Right lobe of liver (tissue), 6 donors: ENCODE measurements at regions not wholly inside any gene's neighbourhood (a gene's known extent, or its start where the extent isn't known, plus 50 kb on each side); places are given as distances from the start of the nearest gene placed in this dataset.

Source experiments
- ATAC-seq, 4 donors: fragments of 200-7000 bp; cut with Tn5 transposase; one replicate each; pipeline ENCODE4 v1.9.1; 2020; ENCODE audit warnings: mild to moderate bottlenecking in 4 of 4, moderate library complexity in 4 of 4
- DNase-seq, 3 donors: peaks; one replicate each; pipeline ENCODE4 v3.0.0-alpha.2; 2020
- H3K27ac ChIP-seq, 3 donors: fragments of 200-600 bp; one replicate each; pipeline ENCODE4 v1.8.0; 2022
- H3K27me3 ChIP-seq, 2 donors: fragments of 200-600 bp; one replicate each; pipeline ENCODE4 v1.8.0; 2022
- H3K36me3 ChIP-seq, 4 donors: fragments of 200-600 bp; sonication (generic) in 1 of 4; one replicate each; pipeline versions ENCODE4 v1.5.1 to v1.8.0; 2017 to 2022; ENCODE audit warnings: control low read depth in 1 of 4
- H3K4me1 ChIP-seq, 4 donors: fragments of 200-600 bp; sonication (generic) in 1 of 4; one replicate each; pipeline versions ENCODE4 v1.5.1 to v1.8.0; 2017 to 2022; ENCODE audit warnings: control low read depth in 1 of 4
- H3K4me3 ChIP-seq, 3 donors: fragments of 200-600 bp; one replicate each; pipeline ENCODE4 v1.8.0; 2022
- H3K9me3 ChIP-seq, 4 donors: fragments of 200-600 bp; sonication (generic) in 1 of 4; one replicate each; pipeline versions ENCODE4 v1.5.1 to v1.8.0; 2017 to 2022; ENCODE audit warnings: control low read depth in 1 of 4
- CTCF ChIP-seq, 4 donors: fragments of 200-600 bp in 3 of 4; fragments of 450-650 bp in 1 of 4; IDR thresholded peaks; one replicate each; pipeline versions ENCODE4 v1.5.1 to v1.8.0; 2016 to 2022; ENCODE audit warnings: antibody characterized with exemption in 4 of 4, mild to moderate bottlenecking in 2 of 4
- POLR2A ChIP-seq: fragments of 450-650 bp; IDR thresholded peaks from one replicate; pipeline ENCODE4 v1.6.1; 2017; ENCODE audit warnings: antibody characterized with exemption, mild to moderate bottlenecking
- WGBS: methylation state at CpG from one replicate; pipeline ENCODE4 v1.1.6; 2018; ENCODE audit warnings: low coverage, low lambda C conversion rate; ENCODE audit not compliant: insufficient coverage; ENCODE audit errors: missing lambda C conversion rate; 5-methylcytosine and 5-hydroxymethylcytosine counted together
- intact Hi-C, 2 donors: fragments of 100-400 bp; cut with DNase I; formaldehyde crosslinking; loops; one replicate each; pipeline versions ENCODE4 v1.11.2 to v1.14.1; 2022
- donor health status: DM: no; HTN: yes; CAD: no.
- donor health status: DM: no; HTN: no; CAD: no.
- donor health status: DM: no; HTN: no; CAD: no.
- donor health status: DM: no; HTN: yes; CAD: no.
- donor health status: DM: no; HTN: yes; CAD: no.

GRCh38 chr2:236678307-236678975, 108.8 kb downstream of the ACKR3 start:
- H3K27me3 ChIP-seq: no peaks in the 10 kb centered on the region
- peak in 1 of 3 donors; percentile 32 for DNase-seq
- H3K9me3 ChIP-seq: no peaks in the 10 kb centered on the region
- H3K27ac ChIP-seq: no peak overlapping the region
- H3K36me3 ChIP-seq: no peaks in the 10 kb centered on the region
- H3K4me1 ChIP-seq: no peaks in the 10 kb centered on the region
- intact Hi-C loops: no loop called here
- WGBS: 74% methylated on average over 8 of the region's 15 CpGs
- no peak for ATAC-seq
- TF ChIP-seq CTCF (IDR thresholded peaks at IDR 0.05): no peak
- no peak for TF ChIP-seq POLR2A
- no peak overlapping the region for H3K4me3 ChIP-seq

- TF ChIP-seq CTCF (IDR thresholded peaks at IDR 0.05) (no peak), POLR2A (no peak)
- no peak overlapping the region for H3K4me3 ChIP-seq
- H3K9me3 ChIP-seq: no peaks in the 10 kb centered on the region
- H3K36me3 ChIP-seq: no peaks in the 10 kb centered on the region
- H3K4me1 ChIP-seq: no peaks in the 10 kb centered on the region
- no peaks in the 10 kb centered on the region for H3K27me3 ChIP-seq
- intact Hi-C loops: no loop called here
- 66% methylated on average over 10 of the region's 10 CpGs for WGBS
- no peak for ATAC-seq
- DNase-seq: no peak
- no peak overlapping the region for H3K27ac ChIP-seq
These were observed 110.5 kb downstream of the ACKR3 start for GRCh38 chr2:236679884-236680860.

- intact Hi-C loops: no loop called here
- DNase-seq (no peak), ATAC-seq (peak in 2 of 4 donors; percentile 19 to 35)
- no peaks in the 10 kb centered on the region for H3K27me3 ChIP-seq
- TF ChIP-seq POLR2A (no peak), CTCF (IDR thresholded peaks at IDR 0.05) (no peak)
- H3K27ac ChIP-seq: no peak overlapping the region
- H3K4me1 ChIP-seq: no peaks in the 10 kb centered on the region
- no peaks in the 10 kb centered on the region for H3K36me3 ChIP-seq
- 43% methylated on average over 5 of the region's 12 CpGs for WGBS
- H3K4me3 ChIP-seq: no peak overlapping the region
- no peaks in the 10 kb centered on the region for H3K9me3 ChIP-seq
These were observed 113.2 kb downstream of the ACKR3 start for GRCh38 chr2:236682651-236683422.

GRCh38 chr2:236684504-236685256, 115.1 kb downstream of the ACKR3 start:
- no peaks in the 10 kb centered on the region for H3K9me3 ChIP-seq
- no peak for DNase-seq
- no peaks in the 10 kb centered on the region for H3K4me1 ChIP-seq
- H3K27me3 ChIP-seq: no peaks in the 10 kb centered on the region
- intact Hi-C loops: no loop called here
- no peak for ATAC-seq
- H3K4me3 ChIP-seq: no peak overlapping the region
- H3K36me3 ChIP-seq: no peaks in the 10 kb centered on the region
- no peak for TF ChIP-seq POLR2A
- no peak for TF ChIP-seq CTCF (IDR thresholded peaks at IDR 0.05)
- H3K27ac ChIP-seq: no peak overlapping the region
- WGBS: 95% methylated on average over 4 of the region's 9 CpGs
